OCI-LY3 (cell line): ENCODE measurements at regions not wholly inside any gene's neighbourhood (a gene's known extent, or its start where the extent isn't known, plus 50 kb on each side); places are given as distances from the start of the nearest gene placed in this dataset.

Source experiments
- CTCF ChIP-seq: fragments of 200-600, 300-600 bp; sonication (generic); IDR thresholded peaks from 2 replicates; pipeline ENCODE4 v1.5.1; 2014; ENCODE audit warnings: antibody characterized with exemption, low read length, low read depth
- EZH2phosphoT487 ChIP-seq: fragments of 200-600 bp; shearing (Covaris generic); IDR thresholded peaks from 2 replicates; pipeline ENCODE4 v1.6.1; 2018; ENCODE audit warnings: antibody characterized with exemption, mixed run types, low read depth

GRCh38 chr4:11079171-11079570 lies 349.5 kb downstream of the HS3ST1 start:
- TF ChIP-seq EZH2phosphoT487: no peak
- no peak for TF ChIP-seq CTCF
